T47D (cell line): ENCODE measurements at regions not wholly inside any gene's neighbourhood (a gene's known extent, or its start where the extent isn't known, plus 50 kb on each side); places are given as distances from the start of the nearest gene placed in this dataset.

Source experiments
- DNase-seq, 2 experiments: peaks; one replicate each; pipeline versions ENCODE4 v3.0.0 to v3.0.0-alpha.2; 2011 to 2012; ENCODE audit warnings: low read depth in 1 of 2, low spot score in 1 of 2
- JUND ChIP-seq: IDR thresholded peaks from 2 replicates; pipeline ENCODE4 v1.6.1; 2012; ENCODE audit warnings: low read depth
- in situ Hi-C: cut with HindIII; loops from 2 replicates; pipeline ENCODE4 v1.10.0; 2016; ENCODE audit warnings: low sequenced_read_pairs, low pct_unique_long_range_greater_than_20kb

DNA sequence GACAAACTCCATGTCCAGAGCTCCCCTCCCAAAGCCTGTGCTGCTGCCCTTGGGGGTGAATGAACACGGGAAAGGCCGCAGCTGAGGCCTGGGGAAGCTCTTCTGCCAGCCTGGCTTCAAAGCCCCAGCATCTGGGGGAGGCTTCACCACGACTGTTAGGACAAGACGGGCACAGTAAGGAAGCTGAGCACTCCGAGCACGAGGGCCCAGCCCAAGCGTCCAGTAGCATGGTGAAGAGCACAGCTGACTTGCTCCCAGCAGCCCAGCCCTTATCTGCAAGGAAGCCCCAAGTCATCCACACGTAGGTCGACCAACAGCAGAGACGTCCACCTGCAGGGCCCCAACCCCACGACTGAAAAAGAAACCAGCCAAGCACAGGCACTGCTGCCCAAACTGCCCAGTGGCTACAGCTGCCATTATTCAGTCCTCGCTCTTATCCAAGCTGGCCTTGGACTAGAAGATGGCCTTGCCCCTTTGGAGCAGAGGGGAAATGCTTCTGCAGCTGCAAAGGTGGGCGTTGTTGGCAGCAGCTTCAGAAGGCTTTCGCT lies 62.5 kb downstream of the SHANK2 start:
- no peak for TF ChIP-seq JUND
- in situ Hi-C loops: no loop called here
- DNase-seq: no peak

DNA sequence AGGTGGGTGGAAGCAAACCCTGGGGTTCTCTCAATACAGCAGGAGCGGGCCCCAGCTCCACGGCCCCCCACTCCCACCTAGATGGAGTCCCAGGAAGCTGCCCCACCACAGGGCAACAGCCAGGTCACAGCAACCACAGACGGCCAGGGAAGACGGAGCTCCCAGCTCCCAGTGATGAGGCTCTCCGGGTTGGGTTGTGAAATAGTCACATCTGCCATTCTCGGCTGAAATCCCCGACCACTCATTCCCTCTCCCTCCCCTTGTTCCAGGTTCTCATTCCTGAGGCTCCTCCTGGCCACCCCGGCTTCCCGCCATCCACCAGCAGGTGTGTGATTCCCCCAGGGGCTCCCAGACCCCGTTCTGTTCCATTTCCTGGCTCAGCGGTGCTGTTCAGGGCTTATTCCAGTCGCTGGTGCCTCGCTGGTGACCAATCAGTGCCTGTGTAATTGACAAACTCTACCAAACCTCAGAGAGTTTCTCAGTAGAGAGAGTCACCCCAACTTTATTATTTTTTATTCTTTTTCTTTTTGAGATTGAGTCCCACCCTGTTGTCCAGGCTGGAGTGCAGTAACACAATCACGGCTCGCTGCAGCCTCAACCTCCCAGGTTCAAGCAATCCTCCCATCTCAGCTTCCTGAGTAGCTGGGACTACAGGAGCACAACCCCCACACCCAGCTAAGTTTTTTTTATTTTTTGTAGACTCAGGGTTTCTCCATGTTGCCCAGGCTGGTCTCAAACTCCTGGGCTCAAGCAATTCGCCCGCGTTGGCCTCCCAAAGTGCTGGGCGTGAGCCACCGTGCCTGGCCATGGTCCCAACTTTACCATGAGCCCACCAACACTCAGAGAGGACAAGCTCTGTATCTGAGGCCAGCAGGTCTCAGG lies 63.2 kb downstream of the SHANK2 start:
- no peak for TF ChIP-seq JUND
- in situ Hi-C loops: no loop called here
- no peak for DNase-seq

DNA sequence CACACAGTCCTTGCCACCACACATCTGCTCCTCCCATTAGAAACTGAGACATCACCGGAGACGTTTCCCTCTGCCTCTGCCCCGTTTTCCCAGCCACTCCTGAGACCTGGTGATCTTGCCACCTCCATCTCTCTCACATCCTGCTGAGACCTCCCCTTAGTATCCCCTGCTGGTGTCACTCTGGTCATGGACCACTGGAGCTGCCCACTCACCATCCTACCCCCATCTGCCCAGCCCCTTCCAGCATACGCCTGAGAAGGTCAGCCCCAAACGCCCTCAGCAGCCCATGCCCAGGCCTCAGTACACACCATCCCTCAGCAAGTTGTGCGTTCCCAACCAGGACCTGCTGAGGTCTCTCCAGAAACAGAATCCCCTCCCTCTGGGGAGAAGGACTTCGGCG lies 64.3 kb downstream of the SHANK2 start:
- no peak for TF ChIP-seq JUND
- in situ Hi-C loops: no loop called here
- DNase-seq: no peak

DNA sequence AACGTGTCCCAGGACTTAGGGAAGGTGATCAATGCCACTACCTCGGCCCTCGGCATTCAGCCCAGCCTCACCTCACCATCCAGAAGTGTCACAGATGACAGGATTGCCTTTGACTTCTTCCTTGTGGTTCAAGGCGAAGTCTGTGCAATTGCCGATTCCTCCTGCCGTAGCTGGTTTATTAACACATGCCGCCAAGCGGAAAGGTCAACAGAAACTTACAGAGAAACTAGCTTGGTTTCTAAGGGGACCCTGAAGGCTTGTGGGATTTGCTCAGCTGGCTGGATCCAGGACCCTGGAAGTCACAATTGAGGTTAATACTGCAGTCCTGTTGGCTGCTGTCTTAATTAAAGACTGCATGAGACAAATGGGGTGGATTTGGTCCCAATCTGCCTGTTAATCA lies 65.6 kb downstream of the SHANK2 start:
- in situ Hi-C loops: no loop called here
- no peak for DNase-seq
- TF ChIP-seq JUND: no peak

DNA sequence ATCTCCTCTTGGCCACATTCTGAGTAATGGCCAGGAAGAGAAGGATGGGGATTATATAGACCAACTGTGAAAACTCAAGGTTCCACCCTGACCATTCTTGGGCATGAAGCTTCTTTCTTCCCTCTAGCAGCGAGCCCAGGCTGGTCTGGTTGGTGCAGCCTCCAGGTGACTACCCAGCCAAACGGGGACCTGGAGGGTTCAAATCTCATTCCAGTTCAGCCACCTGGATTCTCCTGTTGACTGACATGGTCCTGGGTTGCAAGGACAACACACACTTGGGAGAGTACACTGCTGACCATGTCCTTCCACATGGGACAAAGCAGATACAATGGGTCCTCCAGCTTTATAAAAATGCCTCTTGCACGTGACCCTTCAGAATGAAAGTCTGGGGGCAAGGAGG lies 67.0 kb downstream of the SHANK2 start:
- TF ChIP-seq JUND: no peak
- DNase-seq: no peak
- in situ Hi-C loops: no loop called here

DNA sequence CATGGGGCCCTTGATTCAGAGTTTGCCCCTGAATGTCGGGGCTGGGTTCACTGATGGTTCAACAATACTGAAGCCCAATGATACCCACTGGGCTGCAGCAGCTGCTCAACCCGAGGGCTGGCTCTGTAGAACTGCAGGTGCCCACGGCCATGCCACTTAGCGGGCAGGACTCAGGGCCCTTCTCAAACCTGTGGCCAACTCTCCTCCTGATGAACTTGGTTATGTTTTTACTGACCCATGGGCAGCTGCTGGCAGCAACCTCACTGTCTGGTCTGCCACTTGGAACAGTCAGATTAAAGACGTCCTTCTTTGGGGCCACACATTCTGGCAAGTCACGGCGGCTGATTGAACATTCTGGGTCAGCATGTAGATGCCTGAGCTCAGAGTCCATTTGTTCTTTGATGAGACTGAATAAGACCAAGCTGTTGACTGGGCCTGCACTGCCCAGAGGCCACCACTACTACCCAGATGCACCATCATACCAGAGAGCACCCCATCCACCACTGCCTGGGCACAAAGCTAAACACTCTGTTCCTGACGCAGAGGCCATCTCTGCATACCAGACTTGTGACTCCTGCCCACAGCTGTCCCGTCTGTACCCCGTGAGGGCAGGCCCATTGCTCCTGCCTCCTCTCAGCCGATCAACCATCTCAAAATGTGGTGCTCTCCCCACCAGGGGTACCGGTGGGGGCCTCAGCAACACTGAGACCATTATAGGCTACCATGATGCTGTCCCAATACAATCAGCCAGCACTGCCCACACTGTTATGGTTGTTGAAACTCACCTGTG lies 67.8 kb downstream of the SHANK2 start:
- in situ Hi-C loops: no loop called here
- no peak for TF ChIP-seq JUND
- no peak for DNase-seq

DNA sequence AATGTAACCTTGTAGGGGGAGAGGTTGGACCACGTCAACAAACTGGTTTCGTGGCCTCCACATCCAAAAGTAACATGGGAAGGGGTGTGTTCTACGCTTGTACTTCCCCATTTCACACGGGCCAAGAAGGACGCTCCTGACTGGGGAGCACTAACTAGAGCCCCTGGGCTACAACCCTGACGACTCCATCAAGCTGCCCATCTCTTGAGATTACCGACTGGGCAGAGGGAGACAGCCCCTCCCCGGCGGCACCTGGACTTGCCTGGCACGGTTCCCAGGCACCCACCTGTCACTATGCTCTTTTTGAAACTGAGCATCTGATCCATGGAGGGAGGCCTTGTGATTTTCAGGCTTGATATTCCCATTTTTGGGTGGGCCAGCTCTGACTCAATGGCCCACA lies 68.5 kb downstream of the SHANK2 start:
- no peak for DNase-seq
- in situ Hi-C loops: no loop called here
- no peak for TF ChIP-seq JUND

DNA sequence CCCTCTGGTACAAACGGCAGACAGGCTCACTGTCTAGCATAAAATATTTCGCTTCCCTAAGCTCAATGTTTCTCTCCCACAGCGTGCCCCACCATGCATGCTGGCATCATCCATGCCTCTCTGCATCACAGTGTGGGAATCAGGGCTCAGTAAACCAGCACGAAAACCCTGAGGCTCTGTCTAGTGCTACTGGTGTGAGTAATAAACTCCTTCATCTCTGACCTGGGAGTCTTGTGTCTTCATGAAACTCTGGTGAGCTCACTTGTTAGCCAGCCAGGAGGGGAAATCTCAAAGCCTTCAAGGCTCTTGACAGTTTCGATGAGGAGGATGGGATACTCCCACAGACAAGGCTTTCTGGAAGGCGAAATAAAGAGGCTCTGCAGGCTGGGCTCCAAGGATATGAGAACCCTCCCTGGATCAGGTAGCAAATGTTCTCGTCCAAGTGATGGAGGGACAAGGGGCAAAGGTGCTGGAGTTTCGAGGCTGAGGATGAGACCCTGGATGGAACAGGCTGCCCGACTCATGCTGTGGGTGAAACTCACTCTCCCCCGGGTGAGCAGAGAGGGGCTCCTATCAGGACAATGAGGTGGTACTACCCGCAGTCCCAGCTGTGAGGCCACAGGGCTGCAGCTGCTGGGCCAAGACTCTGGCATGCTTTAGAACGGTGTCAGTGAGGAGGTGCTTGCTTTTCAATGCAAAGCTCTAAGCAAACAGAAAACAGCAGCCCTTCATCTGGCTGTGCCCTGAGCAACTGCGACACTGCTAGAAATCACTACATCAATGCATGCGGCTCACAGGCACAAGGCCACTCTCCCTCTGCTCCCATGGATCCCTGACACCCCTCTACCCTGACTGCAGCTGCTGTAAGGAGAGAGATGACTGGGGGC lies 69.3 kb downstream of the SHANK2 start:
- TF ChIP-seq JUND: no peak
- in situ Hi-C loops: no loop called here
- no peak for DNase-seq

DNA sequence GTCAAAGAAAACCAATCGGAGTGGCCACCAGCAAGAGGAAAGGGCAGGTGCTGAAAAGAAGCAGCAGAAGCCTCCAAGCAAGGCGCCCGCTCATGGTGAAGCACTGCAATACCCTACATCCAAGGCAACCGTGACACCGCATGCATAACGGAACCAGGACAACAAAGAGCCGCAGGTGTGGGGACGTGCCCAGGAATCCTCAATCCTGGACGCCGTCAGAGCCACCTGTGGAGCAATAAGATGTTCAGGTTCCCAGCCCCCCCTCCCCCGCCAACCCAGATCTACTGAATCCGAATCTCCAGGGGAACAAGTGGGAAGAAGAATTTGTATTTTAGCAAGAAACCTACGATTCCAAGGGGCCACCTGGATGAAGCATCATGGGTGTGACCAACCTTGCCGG lies 70.8 kb downstream of the SHANK2 start:
- in situ Hi-C loops: no loop called here
- no peak for DNase-seq
- no peak for TF ChIP-seq JUND

DNA sequence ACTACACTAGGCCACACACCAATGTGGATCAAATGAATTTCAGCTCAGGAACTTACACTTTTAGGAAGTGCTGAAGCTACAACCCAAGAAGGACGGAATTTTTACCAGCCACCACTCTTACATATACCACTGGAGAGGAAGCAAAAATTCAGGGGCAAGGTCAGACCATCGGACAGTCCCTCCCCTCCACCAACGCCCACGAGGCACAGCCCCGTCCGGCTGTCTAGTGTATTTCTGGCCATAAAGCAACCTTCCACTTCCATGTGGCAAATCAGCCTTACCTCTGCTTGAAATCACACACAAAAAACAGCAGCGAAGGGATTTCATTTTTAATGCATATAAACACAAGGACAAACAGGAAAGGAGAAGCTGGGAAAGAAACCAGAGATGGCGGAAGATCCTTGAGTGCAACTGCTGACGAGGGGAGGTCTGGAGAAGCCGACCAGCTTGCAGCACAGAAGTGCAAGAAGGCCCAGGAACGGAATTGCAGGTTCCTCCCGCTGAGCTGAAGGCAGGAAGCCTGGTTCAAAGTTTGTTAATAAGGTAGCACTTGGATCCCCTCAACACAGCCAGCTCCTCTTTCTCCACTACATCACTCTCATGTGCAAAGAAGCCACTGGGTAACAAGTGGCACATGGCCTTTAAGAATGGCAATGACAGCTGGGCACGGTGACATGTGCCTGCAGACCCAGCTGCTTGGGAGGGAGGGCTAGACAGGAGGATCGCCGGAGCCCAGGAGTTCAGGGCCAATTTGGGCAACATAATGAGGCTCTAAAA lies 71.5 kb downstream of the SHANK2 start:
- in situ Hi-C loops: no loop called here
- no peak for TF ChIP-seq JUND

DNA sequence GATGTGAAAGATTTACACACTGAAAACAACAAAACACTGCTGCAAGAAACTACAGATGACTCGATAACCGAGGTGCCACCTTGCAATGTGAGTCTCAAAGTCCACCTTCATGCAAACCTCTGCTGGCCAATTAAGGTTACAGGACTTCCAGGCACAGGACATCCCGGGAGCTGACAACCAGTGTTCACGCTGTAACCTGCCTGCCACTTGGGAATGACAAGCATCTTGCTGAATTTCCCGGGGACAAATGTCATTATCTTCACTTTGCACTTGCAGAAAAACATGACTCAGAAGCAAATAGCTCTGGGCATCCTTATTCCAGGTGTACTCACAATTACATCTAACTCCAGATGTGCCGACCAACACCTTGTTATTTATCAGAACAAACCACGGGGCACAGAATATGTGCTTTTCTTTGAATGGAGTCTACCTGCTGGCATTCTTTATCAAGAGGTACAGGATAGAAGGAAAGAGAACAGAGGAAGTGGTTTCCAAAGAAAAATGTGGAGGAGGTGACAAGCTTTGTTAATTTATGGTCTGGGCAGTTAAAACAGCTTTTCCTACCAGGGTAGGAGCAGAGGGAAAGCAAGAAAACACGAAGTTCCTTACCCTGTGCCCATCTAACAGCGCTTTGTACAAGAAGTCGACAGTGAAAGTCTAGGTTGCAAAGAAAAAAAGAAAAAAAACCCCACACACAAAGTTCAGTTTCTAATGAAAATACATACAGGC lies 72.3 kb downstream of the SHANK2 start:
- in situ Hi-C loops: no loop called here
- TF ChIP-seq JUND: peak; percentile 77
- DNase-seq: peak; percentile 50 to 81

More for the DNA sequence above, 71.5 kb downstream of the SHANK2 start:
- no peak for DNase-seq
